Ishikawa (cell line): ENCODE measurements at regions not wholly inside any gene's neighbourhood (a gene's known extent, or its start where the extent isn't known, plus 50 kb on each side); places are given as distances from the start of the nearest gene placed in this dataset.

ENCODE experiments used
- CEBPB ChIP-seq: IDR thresholded peaks from 2 replicates; pipeline ENCODE4 v1.6.1; 2012
- EGR1 ChIP-seq: IDR thresholded peaks from 2 replicates; pipeline ENCODE4 v1.6.1; 2012
- FOXM1 ChIP-seq: IDR thresholded peaks from 2 replicates; pipeline ENCODE4 v1.6.1; 2012; ENCODE audit warnings: low read depth, borderline replicate concordance
- MAX ChIP-seq: IDR thresholded peaks from 2 replicates; pipeline ENCODE4 v1.6.1; 2012
- RAD21 ChIP-seq: IDR thresholded peaks from 2 replicates; pipeline ENCODE4 v1.6.1; 2012; ENCODE audit warnings: low read depth
- REST ChIP-seq: IDR thresholded peaks from 2 replicates; pipeline ENCODE4 v1.6.1; 2012; ENCODE audit warnings: low read depth, mild to moderate bottlenecking
- TAF1 ChIP-seq: IDR thresholded peaks from 2 replicates; pipeline ENCODE4 v1.6.1; 2012; ENCODE audit warnings: low read depth, mild to moderate bottlenecking
- USF1 ChIP-seq: IDR thresholded peaks from 2 replicates; pipeline ENCODE4 v1.6.1; 2012

- TF ChIP-seq EGR1, result no peak
- TF ChIP-seq CEBPB, result no peak
- no peak for TF ChIP-seq REST
- no peak for TF ChIP-seq FOXM1
- TF ChIP-seq RAD21, result no peak
- TF ChIP-seq TAF1, result no peak
- no peak for TF ChIP-seq MAX
- no peak for TF ChIP-seq USF1
Observed at GRCh38 chr4:13928214-13928613, 300.7 kb upstream of the BOD1L1 start.
